Neural progenitor cell (in vitro differentiated cells): ENCODE measurements at regions not wholly inside any gene's neighbourhood (a gene's known extent, or its start where the extent isn't known, plus 50 kb on each side); places are given as distances from the start of the nearest gene placed in this dataset.
"Not testable (repeated sequence)": the region's sequence is repeated elsewhere in the genome, so short reads cannot be mapped to it uniquely, and the experiment has no call there.

Experiments
- DNase-seq: peaks from one replicate; pipeline ENCODE4 v3.0.0-alpha.2; 2016; ENCODE audit warnings: low spot score
- H2AFZ ChIP-seq: fragments of 200-600 bp; sonication (generic); replicated peaks from 2 replicates; pipeline ENCODE4 v1.6.1; 2016; ENCODE audit warnings: antibody characterized with exemption
- H3F3A ChIP-seq: fragments of 200-600 bp; sonication (generic); 2 replicates; pipeline ENCODE4 v1.6.1; 2016; ENCODE audit warnings: antibody characterized with exemption, low read depth
- H3K27ac ChIP-seq: fragments of 200-600 bp; sonication (generic); 2 replicates; pipeline ENCODE4 v1.5.1; 2016; ENCODE audit warnings: mild to moderate bottlenecking
- H3K27me3 ChIP-seq: fragments of 200-600 bp; sonication (generic); 2 replicates; pipeline ENCODE4 v1.6.1; 2016; ENCODE audit warnings: mild to moderate bottlenecking, moderate library complexity
- H3K36me3 ChIP-seq: fragments of 200-600 bp; sonication (generic); 2 replicates; pipeline ENCODE4 v1.5.1; 2016
- H3K4me1 ChIP-seq: fragments of 200-600 bp; sonication (generic); 2 replicates; pipeline ENCODE4 v1.6.1; 2016; ENCODE audit warnings: mixed run types
- H3K4me2 ChIP-seq: fragments of 200-600 bp; sonication (generic); 2 replicates; pipeline ENCODE4 v1.6.1; 2016
- H3K4me3 ChIP-seq: fragments of 200-600 bp; sonication (generic); 2 replicates; pipeline ENCODE4 v1.5.1; 2016
- H3K79me2 ChIP-seq: fragments of 200-600 bp; sonication (generic); 2 replicates; pipeline ENCODE4 v1.6.1; 2016; ENCODE audit warnings: low read depth
- H3K9ac ChIP-seq: fragments of 200-600 bp; sonication (generic); 2 replicates; pipeline ENCODE4 v1.6.1; 2016
- H3K9me3 ChIP-seq: fragments of 200-600 bp; sonication (generic); 2 replicates; pipeline ENCODE4 v1.5.1; 2016; ENCODE audit warnings: low read depth
- H4K20me1 ChIP-seq: fragments of 200-600 bp; sonication (generic); 2 replicates; pipeline ENCODE4 v1.6.1; 2016; ENCODE audit warnings: low read depth
- H3K27ac Mint-ChIP-seq: 3 replicates; pipeline ENCODE4 v1.8.0; 2021; ENCODE audit warnings: mixed read lengths
- H3K27me3 Mint-ChIP-seq: 2 replicates; pipeline ENCODE4 v1.8.0; 2022; ENCODE audit warnings: low read depth, mild to moderate bottlenecking, inconsistent platforms, moderate library complexity, mixed read lengths; ENCODE audit not compliant: insufficient read depth
- H3K36me3 Mint-ChIP-seq: 3 replicates; pipeline ENCODE4 v1.8.0; 2021; ENCODE audit warnings: mixed read lengths
- H3K4me1 Mint-ChIP-seq: 3 replicates; pipeline ENCODE4 v1.8.0; 2021; ENCODE audit warnings: mixed read lengths
- H3K4me3 Mint-ChIP-seq: 3 replicates; pipeline ENCODE4 v1.8.0; 2021; ENCODE audit warnings: mild to moderate bottlenecking, moderate library complexity, mixed read lengths
- H3K9me3 Mint-ChIP-seq: 3 replicates; pipeline ENCODE4 v1.8.0; 2020; ENCODE audit warnings: mixed read lengths
- EZH2 ChIP-seq: fragments of 200-600 bp; sonication (generic); IDR thresholded peaks from 2 replicates; pipeline ENCODE4 v1.6.1; 2017; ENCODE audit warnings: antibody characterized with exemption, mild to moderate bottlenecking, moderate library complexity
- EZH2phosphoT487 ChIP-seq: fragments of 200-600 bp; sonication (generic); IDR thresholded peaks from 2 replicates; pipeline ENCODE4 v1.6.1; 2017; ENCODE audit warnings: antibody characterized with exemption
- TF ChIP-seq, protein P1 (sequence below): fragments of 200-600 bp; sonication (generic); IDR thresholded peaks from 2 replicates; pipeline ENCODE4 v1.5.1; 2017; ENCODE audit warnings: antibody characterized with exemption, mild to moderate bottlenecking

DNA sequence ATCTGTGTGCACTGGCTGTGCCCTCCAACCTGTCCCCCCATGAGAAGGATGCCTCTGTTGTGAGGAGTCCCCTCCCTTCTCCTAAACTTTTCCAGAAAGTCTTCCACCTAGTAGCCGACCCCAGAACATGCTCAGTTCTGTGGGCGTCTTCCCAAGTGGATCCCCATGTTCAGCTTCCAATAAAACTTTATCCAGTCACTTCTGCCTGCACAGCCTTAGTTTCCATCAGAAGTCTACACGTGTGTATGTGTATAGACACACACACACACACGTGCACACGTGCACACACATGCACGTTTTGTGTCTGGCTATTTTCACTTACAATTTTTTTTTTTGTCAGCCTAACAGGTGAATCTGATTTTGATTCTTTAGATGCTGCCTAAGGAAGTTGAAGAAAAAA lies 115.1 kb downstream of the RTP5 start:
- H3K27ac Mint-ChIP-seq, result no peak overlapping the region

DNA sequence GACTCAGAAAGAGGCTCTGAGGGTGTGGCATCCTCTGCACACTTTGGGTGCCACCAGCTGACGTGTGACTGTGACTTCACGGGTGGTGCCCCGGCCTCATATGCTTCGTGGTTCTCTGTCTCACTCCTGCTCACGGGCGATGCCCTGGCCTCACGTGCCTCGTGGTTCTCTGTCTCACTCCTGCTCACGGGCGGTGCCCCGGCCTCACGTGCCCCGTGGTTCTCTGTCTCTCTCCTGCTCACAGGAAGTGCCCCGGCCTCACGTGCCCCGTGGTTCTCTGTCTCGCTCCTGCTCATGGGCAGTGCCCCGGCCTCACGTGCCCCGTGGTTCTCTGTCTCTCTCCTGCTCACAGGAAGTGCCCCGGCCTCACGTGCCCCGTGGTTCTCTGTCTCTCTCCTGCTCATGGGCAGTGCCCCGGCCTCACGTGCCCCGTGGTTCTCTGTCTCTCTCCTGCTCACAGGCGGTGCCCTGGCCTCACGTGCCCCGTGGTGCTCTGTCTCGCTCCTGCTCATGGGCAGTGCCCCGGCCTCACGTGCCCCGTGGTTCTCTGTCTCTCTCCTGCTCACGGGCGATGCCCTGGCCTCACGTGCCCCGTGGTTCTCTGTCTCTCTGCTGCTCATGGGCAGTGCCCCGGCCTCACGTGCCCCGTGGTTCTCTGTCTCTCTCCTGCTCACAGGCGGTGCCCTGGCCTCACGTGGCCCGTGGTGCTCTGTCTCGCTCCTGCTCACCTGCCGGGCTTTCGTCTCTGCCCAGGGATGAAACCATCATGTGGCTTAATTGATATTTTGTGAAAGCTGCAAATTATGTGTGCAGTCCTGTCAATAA lies 115.8 kb downstream of the RTP5 start:
- not testable (repeated sequence) for H2AFZ ChIP-seq, H3K27ac ChIP-seq, H3K4me3 Mint-ChIP-seq, H3K27ac Mint-ChIP-seq, H3K79me2 ChIP-seq, H4K20me1 ChIP-seq, H3K4me2 ChIP-seq, H3K36me3 ChIP-seq, H3K27me3 Mint-ChIP-seq, H3K4me1 ChIP-seq, H3K36me3 Mint-ChIP-seq, H3F3A ChIP-seq, H3K4me1 Mint-ChIP-seq, H3K9me3 ChIP-seq, H3K9ac ChIP-seq, DNase-seq, H3K27me3 ChIP-seq, H3K4me3 ChIP-seq, H3K9me3 Mint-ChIP-seq

More for the DNA sequence above, 115.1 kb downstream of the RTP5 start:
- H2AFZ ChIP-seq, result no peak overlapping the region
- Mint-ChIP-seq H3K36me3 (no peaks in the 10 kb centered on the region), H3K9me3 (peaks cover 2% of the 10 kb centered on the region), H3K4me3 (no peak overlapping the region), H3K27me3 (peaks cover 7% of the 10 kb centered on the region), H3K4me1 (no peaks in the 10 kb centered on the region)
- H3F3A ChIP-seq, result no peaks in the 10 kb centered on the region
- H3K27me3 ChIP-seq, result no peaks in the 10 kb centered on the region
- H4K20me1 ChIP-seq, result no peaks in the 10 kb centered on the region
- H3K79me2 ChIP-seq, result no peaks in the 10 kb centered on the region
- H3K4me1 ChIP-seq, result no peaks in the 10 kb centered on the region
- TF ChIP-seq, protein P1, sequence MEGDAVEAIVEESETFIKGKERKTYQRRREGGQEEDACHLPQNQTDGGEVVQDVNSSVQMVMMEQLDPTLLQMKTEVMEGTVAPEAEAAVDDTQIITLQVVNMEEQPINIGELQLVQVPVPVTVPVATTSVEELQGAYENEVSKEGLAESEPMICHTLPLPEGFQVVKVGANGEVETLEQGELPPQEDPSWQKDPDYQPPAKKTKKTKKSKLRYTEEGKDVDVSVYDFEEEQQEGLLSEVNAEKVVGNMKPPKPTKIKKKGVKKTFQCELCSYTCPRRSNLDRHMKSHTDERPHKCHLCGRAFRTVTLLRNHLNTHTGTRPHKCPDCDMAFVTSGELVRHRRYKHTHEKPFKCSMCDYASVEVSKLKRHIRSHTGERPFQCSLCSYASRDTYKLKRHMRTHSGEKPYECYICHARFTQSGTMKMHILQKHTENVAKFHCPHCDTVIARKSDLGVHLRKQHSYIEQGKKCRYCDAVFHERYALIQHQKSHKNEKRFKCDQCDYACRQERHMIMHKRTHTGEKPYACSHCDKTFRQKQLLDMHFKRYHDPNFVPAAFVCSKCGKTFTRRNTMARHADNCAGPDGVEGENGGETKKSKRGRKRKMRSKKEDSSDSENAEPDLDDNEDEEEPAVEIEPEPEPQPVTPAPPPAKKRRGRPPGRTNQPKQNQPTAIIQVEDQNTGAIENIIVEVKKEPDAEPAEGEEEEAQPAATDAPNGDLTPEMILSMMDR, result no peak
- TF ChIP-seq EZH2phosphoT487 (no peak), EZH2 (no peak)
- no peak overlapping the region for H3K4me2 ChIP-seq
- H3K9me3 ChIP-seq, result no peaks in the 10 kb centered on the region
- no peaks in the 10 kb centered on the region for H3K36me3 ChIP-seq
- no peak overlapping the region for H3K4me3 ChIP-seq
- no peak overlapping the region for H3K27ac ChIP-seq
- DNase-seq, result no peak
- no peak overlapping the region for H3K9ac ChIP-seq

DNA sequence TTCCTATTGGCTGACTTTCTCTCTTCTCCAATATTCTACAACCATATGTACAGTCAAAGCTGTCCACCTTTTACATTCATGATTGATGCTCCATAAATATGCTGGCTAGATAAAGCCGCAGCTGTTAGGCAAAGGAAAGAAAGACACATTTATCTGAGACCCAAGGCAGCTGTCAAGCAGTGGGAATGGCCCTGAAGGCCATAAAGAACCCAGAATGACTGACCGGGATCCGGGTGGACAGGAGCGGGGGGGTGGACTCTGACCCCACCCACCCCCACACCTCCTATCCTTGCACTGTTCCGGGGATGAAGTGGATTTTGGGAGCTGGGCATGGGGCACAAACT lies 116.4 kb downstream of the RTP5 start:
- no peaks in the 10 kb centered on the region for H3K36me3 ChIP-seq
- H2AFZ ChIP-seq, result no peak overlapping the region
- DNase-seq, result no peak
- Mint-ChIP-seq H3K36me3 (no peaks in the 10 kb centered on the region), H3K9me3 (peaks cover 2% of the 10 kb centered on the region), H3K4me1 (no peaks in the 10 kb centered on the region), H3K4me3 (no peak overlapping the region), H3K27ac (no peak overlapping the region), H3K27me3 (peaks cover 9% of the 10 kb centered on the region)
- no peak overlapping the region for H3K27ac ChIP-seq
- H3K4me1 ChIP-seq, result no peaks in the 10 kb centered on the region
- no peaks in the 10 kb centered on the region for H3K9me3 ChIP-seq
- H3K9ac ChIP-seq, result no peak overlapping the region
- H3F3A ChIP-seq, result no peaks in the 10 kb centered on the region
- TF ChIP-seq EZH2, result no peak
- TF ChIP-seq, protein P1, result no peak
- no peaks in the 10 kb centered on the region for H3K27me3 ChIP-seq
- no peak overlapping the region for H3K4me2 ChIP-seq
- H3K4me3 ChIP-seq, result no peak overlapping the region
- H3K79me2 ChIP-seq, result no peaks in the 10 kb centered on the region
- H4K20me1 ChIP-seq, result no peaks in the 10 kb centered on the region

DNA sequence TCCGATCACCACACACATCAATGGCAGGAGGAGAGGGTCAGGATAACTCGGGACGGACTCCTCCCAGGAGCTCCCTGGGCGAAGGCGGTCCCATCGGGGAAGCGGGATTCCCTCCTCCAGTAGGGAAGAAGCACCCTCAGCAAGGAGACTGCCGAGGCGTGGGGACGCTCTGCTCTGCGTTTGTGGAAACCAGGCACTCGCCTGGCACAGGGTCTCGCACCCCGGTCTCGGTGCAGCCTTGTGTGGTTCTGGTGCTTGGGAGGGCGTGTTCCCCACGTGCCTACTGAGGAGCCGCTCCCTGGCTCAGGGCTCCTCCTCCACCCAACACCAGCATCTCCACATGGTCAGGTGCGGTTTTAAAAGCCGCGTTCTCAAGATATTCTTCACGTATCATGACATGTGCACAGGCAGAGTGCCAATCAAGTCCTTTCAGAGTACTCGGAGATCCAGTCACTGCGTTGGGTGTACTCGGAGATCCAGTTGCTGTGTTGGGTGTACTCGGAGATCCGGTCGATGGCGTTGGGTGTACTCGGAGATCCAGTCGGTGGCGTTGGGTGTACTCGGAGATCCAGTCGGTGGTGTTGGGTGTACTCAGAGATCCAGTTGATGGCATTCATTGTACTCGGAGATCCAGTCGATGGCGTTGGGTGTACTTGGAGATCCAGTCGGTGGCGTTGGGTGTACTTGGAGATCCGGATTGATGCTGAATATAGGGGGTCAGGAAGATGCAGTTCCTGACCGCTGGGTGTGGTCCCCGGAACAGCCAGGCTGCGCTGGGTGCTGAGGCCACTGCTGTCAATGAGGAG lies 117.5 kb downstream of the RTP5 start:
- peaks cover 2% of the 10 kb centered on the region for H3K9me3 Mint-ChIP-seq
- H3K36me3 Mint-ChIP-seq, result no peaks in the 10 kb centered on the region
- H3K4me2 ChIP-seq, result no peak overlapping the region
- no peak for TF ChIP-seq EZH2phosphoT487
- H3K27ac ChIP-seq, result no peak overlapping the region
- no peaks in the 10 kb centered on the region for H3K4me1 ChIP-seq
- no peak overlapping the region for H3K4me3 ChIP-seq
- H3K27me3 ChIP-seq, result no peaks in the 10 kb centered on the region
- no peak overlapping the region for H3K9ac ChIP-seq
- H3K4me3 Mint-ChIP-seq, result no peak overlapping the region
- no peak for DNase-seq
- no peaks in the 10 kb centered on the region for H3F3A ChIP-seq
- peaks cover 9% of the 10 kb centered on the region for H3K27me3 Mint-ChIP-seq
- no peaks in the 10 kb centered on the region for H4K20me1 ChIP-seq
- H2AFZ ChIP-seq, result no peak overlapping the region
- H3K9me3 ChIP-seq, result no peaks in the 10 kb centered on the region
- no peaks in the 10 kb centered on the region for H3K79me2 ChIP-seq
- no peaks in the 10 kb centered on the region for H3K36me3 ChIP-seq
- no peak overlapping the region for H3K27ac Mint-ChIP-seq
- H3K4me1 Mint-ChIP-seq, result no peaks in the 10 kb centered on the region
